ENCODE measurements at regions not wholly inside any gene's neighbourhood (a gene's known extent, or its start where the extent isn't known, plus 50 kb on each side); places are given as distances from the start of the nearest gene placed in this dataset.

DNA sequence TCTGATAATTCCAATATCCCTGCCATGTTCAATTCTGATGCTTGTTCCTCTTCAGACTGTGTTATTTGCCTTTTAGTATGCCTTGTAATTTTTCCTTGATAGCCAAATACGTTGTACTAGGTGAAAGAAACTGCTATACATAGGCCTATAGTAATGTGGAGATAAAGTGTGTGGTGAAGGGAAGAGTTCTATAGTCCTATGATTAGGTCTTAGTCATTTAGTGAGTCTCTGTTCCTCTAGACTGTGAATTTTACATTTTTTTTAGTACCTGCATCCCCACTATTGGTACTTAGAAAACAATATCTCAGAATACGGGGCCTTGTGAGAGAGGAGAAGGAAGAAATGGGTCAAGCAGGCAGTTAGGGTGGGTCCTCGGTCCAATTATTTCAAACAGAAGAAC is 59.6 kb upstream of the SEMA3E start:
- intact Hi-C loops (cut with micrococcal nuclease): no loop called here
- Mint-ChIP-seq H3K9me3 (peaks cover 8% of the 10 kb centered on the region), H3K4me3 (no peak overlapping the region), H3K27me3 (no peaks in the 10 kb centered on the region), H3K4me1 (no peaks in the 10 kb centered on the region), H3K36me3 (ENCODE audit: low read depth) (no peaks in the 10 kb centered on the region), H3K27ac (no peak overlapping the region)
- DNase-seq: no peak
- CTCF ChIA-PET: no interaction called here
- no peak for TF ChIP-seq CTCF (IDR thresholded peaks at IDR 0.05)
- POLR2A ChIA-PET: no interaction called here
- no peak for ATAC-seq (ENCODE audit: low read depth)

- no peaks in the 10 kb centered on the region for H3K27me3 Mint-ChIP-seq
- no peak overlapping the region for H3K27ac Mint-ChIP-seq
- DNase-seq (no peak), ATAC-seq (ENCODE audit: low read depth) (no peak)
- H3K4me3 Mint-ChIP-seq: no peak overlapping the region
- ChIA-PET CTCF (no interaction called here), POLR2A (no interaction called here)
- no peaks in the 10 kb centered on the region for H3K4me1 Mint-ChIP-seq
- no peak for TF ChIP-seq CTCF (IDR thresholded peaks at IDR 0.05)
- intact Hi-C loops (cut with micrococcal nuclease): no loop called here
- H3K36me3 Mint-ChIP-seq (ENCODE audit: low read depth): no peaks in the 10 kb centered on the region
- H3K9me3 Mint-ChIP-seq: peaks cover 7% of the 10 kb centered on the region
Observed at GRCh38 chr7:83704564-83704963, 55.6 kb upstream of the SEMA3E start.

DNA sequence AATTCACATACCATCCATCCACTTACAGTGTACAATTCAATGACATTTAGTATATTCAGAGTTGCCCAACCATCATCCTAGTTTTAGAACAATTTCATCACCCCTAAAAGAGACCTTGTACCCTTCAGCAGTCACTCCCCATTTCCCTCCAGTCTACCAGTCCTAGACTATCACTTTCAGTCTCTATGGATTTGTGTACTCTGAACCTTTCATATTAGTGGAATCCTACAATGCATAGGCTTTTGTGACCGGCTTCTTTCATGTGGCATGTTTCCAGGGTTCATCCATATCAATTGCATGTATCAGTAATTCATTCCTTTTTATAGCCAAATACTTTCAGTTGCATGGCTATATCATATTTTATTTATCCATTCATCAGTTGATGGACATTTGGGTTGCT is 53.5 kb upstream of the SEMA3E start:
- ChIA-PET CTCF (no interaction called here), POLR2A (no interaction called here)
- Mint-ChIP-seq H3K36me3 (ENCODE audit: low read depth) (no peaks in the 10 kb centered on the region), H3K4me3 (no peak overlapping the region), H3K4me1 (no peaks in the 10 kb centered on the region), H3K27me3 (no peaks in the 10 kb centered on the region), H3K27ac (no peak overlapping the region), H3K9me3 (peaks cover 2% of the 10 kb centered on the region)
- intact Hi-C loops (cut with micrococcal nuclease): no loop called here
- TF ChIP-seq CTCF (IDR thresholded peaks at IDR 0.05): no peak
- no peak for ATAC-seq (ENCODE audit: low read depth)
- no peak for DNase-seq

DNA sequence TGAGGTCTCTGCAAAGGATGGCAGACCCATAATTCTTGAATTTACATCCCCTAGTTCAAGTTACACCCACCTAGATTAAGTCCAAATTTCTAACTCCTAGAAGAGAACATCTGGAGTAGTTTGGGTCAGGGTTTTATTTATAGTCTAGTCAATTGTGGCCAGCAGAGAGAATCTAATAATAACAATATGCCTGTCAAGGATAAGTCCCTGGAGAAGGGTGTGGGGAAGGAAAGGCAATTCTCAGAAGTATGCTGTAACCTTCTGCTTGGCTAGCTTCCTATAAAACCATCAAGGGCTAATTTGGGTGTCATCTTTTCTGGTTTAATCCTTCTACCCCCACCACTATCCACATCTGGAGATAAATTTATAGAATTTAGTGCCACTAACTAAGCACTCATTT is 52.8 kb upstream of the SEMA3E start:
- Mint-ChIP-seq H3K27me3 (no peaks in the 10 kb centered on the region), H3K9me3 (peaks cover 2% of the 10 kb centered on the region), H3K27ac (no peak overlapping the region), H3K36me3 (ENCODE audit: low read depth) (no peaks in the 10 kb centered on the region), H3K4me3 (no peak overlapping the region), H3K4me1 (no peaks in the 10 kb centered on the region)
- no peak for ATAC-seq (ENCODE audit: low read depth)
- ChIA-PET POLR2A (no interaction called here), CTCF (no interaction called here)
- no peak for TF ChIP-seq CTCF (IDR thresholded peaks at IDR 0.05)
- no peak for DNase-seq
- intact Hi-C loops (cut with micrococcal nuclease): no loop called here
